Esophagus muscularis mucosa (tissue), 4 donors: ENCODE measurements at regions not wholly inside any gene's neighbourhood (a gene's known extent, or its start where the extent isn't known, plus 50 kb on each side); places are given as distances from the start of the nearest gene placed in this dataset.

ENCODE experiments used
- DNase-seq: peaks from one replicate; pipeline ENCODE4 v3.0.0-alpha.2; 2017; ENCODE audit errors: extremely low spot score
- H3K27ac ChIP-seq, 4 donors: fragments of 200-600 bp; sonication (generic); replicated peaks in 1 of 4; 1 replicate in 3 of 4; 2 replicates in 1 of 4; pipeline ENCODE4 v1.5.1; 2016 to 2019; ENCODE audit warnings: mild to moderate bottlenecking in 1 of 4
- H3K27me3 ChIP-seq, 4 donors: fragments of 200-600 bp; sonication (generic); one replicate each; pipeline versions ENCODE4 v1.5.1 to v1.6.0; 2016 to 2019
- H3K36me3 ChIP-seq, 4 donors: fragments of 200-600 bp; sonication (generic); one replicate each; pipeline ENCODE4 v1.5.1; 2016 to 2019
- H3K4me1 ChIP-seq, 4 donors: fragments of 200-600 bp; sonication (generic); one replicate each; pipeline ENCODE4 v1.5.1; 2016 to 2019
- H3K4me3 ChIP-seq, 4 donors: fragments of 200-600 bp; sonication (generic); 1 replicate in 2 of 4; 2 replicates in 2 of 4; pipeline ENCODE4 v1.5.1; 2016 to 2019; ENCODE audit warnings: mild to moderate bottlenecking in 4 of 4, moderate library complexity in 1 of 4
- H3K9me3 ChIP-seq, 4 donors: fragments of 200-600 bp; sonication (generic); 1 replicate in 3 of 4; 2 replicates in 1 of 4; pipeline ENCODE4 v1.5.1; 2016 to 2019
- EP300 ChIP-seq: sonication (generic); formaldehyde crosslinking; IDR thresholded peaks from one replicate; pipeline ENCODE4 v1.6.1; 2017; ENCODE audit warnings: antibody characterized with exemption
- POLR2A ChIP-seq: fragments of 450-650 bp; IDR thresholded peaks from one replicate; pipeline ENCODE4 v1.6.1; 2017; ENCODE audit warnings: antibody characterized with exemption, moderate library complexity, mild to moderate bottlenecking, low read depth
- POLR2AphosphoS5 ChIP-seq, 2 donors: sonication (generic); formaldehyde crosslinking; IDR thresholded peaks; one replicate each; pipeline ENCODE4 v1.6.1; 2017; ENCODE audit warnings: antibody characterized with exemption in 2 of 2
- WGBS: methylation state at CpG from one replicate; pipeline ENCODE4 v1.1.5; 2018; 5-methylcytosine and 5-hydroxymethylcytosine counted together
- intact Hi-C: fragments of 100-400 bp; cut with DNase I; formaldehyde crosslinking; loops from one replicate; pipeline ENCODE4 v1.15.1; 2023
- TF ChIP-seq, protein P1 (sequence below), 3 experiments: fragments of 200-600 bp in 2 of 3; fragments of 450-650 bp in 1 of 3; sonication (generic) in 2 of 3; IDR thresholded peaks; one replicate each; pipeline ENCODE4 v1.5.1; 2017 to 2019; ENCODE audit warnings: antibody characterized with exemption in 3 of 3, mild to moderate bottlenecking in 2 of 3, moderate library complexity in 1 of 3

DNA sequence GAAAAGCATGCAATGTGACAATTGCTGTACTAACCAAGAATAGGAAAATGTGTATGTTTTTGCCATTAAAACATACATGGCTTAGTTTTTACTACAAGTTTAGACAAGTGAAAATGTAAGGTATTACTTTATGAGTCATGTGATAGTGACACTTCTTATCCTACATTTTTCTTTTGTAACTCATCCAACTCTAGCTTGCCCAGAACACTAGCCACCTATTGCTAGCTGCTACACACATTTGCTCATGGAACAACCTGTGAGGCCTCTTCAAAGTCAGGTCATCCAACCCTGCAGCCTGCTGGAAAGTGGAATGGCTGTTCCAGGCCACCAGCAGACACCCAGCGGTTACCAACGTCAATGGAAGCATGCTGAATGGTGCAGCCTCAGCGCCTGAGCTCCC, 1043.9 kb downstream of the TMEM182 start:
- intact Hi-C loops, result no loop called here
- 88% methylated on average over 3 of the region's 3 CpGs for WGBS
- no peak for DNase-seq
- no peaks in the 10 kb centered on the region for H3K36me3 ChIP-seq
- H3K4me1 ChIP-seq, result no peaks in the 10 kb centered on the region
- TF ChIP-seq, protein P1, sequence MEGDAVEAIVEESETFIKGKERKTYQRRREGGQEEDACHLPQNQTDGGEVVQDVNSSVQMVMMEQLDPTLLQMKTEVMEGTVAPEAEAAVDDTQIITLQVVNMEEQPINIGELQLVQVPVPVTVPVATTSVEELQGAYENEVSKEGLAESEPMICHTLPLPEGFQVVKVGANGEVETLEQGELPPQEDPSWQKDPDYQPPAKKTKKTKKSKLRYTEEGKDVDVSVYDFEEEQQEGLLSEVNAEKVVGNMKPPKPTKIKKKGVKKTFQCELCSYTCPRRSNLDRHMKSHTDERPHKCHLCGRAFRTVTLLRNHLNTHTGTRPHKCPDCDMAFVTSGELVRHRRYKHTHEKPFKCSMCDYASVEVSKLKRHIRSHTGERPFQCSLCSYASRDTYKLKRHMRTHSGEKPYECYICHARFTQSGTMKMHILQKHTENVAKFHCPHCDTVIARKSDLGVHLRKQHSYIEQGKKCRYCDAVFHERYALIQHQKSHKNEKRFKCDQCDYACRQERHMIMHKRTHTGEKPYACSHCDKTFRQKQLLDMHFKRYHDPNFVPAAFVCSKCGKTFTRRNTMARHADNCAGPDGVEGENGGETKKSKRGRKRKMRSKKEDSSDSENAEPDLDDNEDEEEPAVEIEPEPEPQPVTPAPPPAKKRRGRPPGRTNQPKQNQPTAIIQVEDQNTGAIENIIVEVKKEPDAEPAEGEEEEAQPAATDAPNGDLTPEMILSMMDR (IDR thresholded peaks at IDR 0.05), result no peak
- TF ChIP-seq POLR2A (no peak), EP300 (no peak), POLR2AphosphoS5 (IDR thresholded peaks at IDR 0.05) (no peak)
- H3K4me3 ChIP-seq, result no peak overlapping the region
- H3K27ac ChIP-seq, result no peak overlapping the region
- no peaks in the 10 kb centered on the region for H3K9me3 ChIP-seq
- no peaks in the 10 kb centered on the region for H3K27me3 ChIP-seq

DNA sequence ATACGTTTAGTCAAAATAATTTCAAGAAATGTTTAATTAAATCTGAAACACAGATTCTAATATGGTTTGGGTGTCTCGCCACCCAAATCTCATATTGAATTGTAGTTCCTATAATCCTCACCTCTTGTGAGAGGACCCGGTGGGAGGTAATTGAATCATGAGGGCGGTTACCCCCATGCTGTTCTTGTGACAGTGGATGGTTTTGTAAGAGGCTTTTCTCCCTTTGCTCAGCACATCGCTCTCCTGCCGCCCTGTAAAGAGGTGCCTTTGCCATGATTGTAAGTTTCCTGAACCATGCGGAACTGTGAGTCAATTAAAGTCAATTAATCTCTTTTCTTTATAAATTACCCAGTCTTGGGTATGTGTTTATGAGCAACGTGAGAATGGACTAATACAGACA, 1045.1 kb upstream of the POU3F3 start:
- Histone ChIP-seq H3K9me3 (no peaks in the 10 kb centered on the region), H3K36me3 (no peaks in the 10 kb centered on the region), H3K27ac (no peak overlapping the region), H3K27me3 (no peaks in the 10 kb centered on the region), H3K4me1 (no peaks in the 10 kb centered on the region), H3K4me3 (no peak overlapping the region)
- 56% methylated on average over 8 of the region's 8 CpGs for WGBS
- TF ChIP-seq EP300 (no peak), POLR2A (no peak), POLR2AphosphoS5 (IDR thresholded peaks at IDR 0.05) (no peak)
- TF ChIP-seq, protein P1 (IDR thresholded peaks at IDR 0.05), result no peak
- intact Hi-C loops, result no loop called here
- DNase-seq, result no peak

DNA sequence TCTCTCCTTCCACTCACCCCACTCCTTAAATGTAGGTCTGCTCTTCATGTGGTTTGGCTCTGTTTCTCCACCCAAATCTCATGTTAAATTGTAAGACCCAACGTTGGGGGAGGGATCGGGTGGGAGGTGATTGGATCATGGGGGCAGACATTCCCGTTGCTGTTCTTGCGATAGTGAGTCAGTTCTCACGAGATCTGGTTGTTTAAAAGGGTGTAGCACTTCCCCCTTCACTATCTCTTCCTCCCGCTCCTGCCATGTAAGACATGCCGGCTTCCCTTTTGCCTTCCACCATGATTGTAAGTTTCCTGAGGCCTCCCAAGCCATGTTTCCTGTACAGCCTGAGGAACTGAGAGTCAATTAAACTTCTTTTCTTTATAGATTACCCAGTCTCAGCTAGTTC, 1044.5 kb upstream of the POU3F3 start:
- intact Hi-C loops, result no loop called here
- Histone ChIP-seq H3K4me3 (no peak overlapping the region), H3K36me3 (no peaks in the 10 kb centered on the region), H3K4me1 (no peaks in the 10 kb centered on the region), H3K27me3 (no peaks in the 10 kb centered on the region), H3K27ac (no peak overlapping the region), H3K9me3 (no peaks in the 10 kb centered on the region)
- no peak for DNase-seq
- WGBS, result 66% methylated on average over 7 of the region's 7 CpGs
- TF ChIP-seq, protein P1 (IDR thresholded peaks at IDR 0.05), result no peak
- TF ChIP-seq POLR2AphosphoS5 (IDR thresholded peaks at IDR 0.05), result no peak
- no peak for TF ChIP-seq EP300
- no peak for TF ChIP-seq POLR2A

DNA sequence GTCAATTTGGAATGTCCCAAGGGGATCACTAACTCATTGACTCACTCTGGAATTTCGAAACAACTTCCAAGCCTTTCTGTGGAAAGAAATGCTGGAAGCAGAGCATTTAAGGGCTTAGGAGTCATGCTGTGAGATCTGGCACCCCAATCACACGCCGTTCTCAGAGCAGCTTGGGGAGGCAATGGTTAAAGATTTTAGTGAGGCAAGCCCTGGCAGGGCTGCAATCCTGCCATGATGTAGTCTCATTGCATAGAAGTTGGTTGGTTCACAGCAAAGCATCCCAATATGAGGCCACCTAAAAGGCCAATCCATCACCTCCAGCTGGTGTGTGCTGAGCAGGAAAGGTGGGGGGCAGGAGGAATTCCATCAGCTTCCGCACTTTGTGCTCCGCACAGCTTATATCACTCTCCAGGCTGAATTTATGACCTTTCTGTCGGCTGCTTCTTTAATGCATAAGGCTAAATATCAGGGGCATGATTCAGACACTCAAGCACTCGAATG, 1043.9 kb upstream of the POU3F3 start:
- Histone ChIP-seq H3K36me3 (no peaks in the 10 kb centered on the region), H3K4me3 (no peak overlapping the region), H3K4me1 (no peaks in the 10 kb centered on the region), H3K27me3 (no peaks in the 10 kb centered on the region), H3K27ac (no peak overlapping the region), H3K9me3 (no peaks in the 10 kb centered on the region)
- no peak for DNase-seq
- TF ChIP-seq EP300, result no peak
- no peak for TF ChIP-seq POLR2A
- TF ChIP-seq, protein P1 (IDR thresholded peaks at IDR 0.05), result no peak
- no peak for TF ChIP-seq POLR2AphosphoS5 (IDR thresholded peaks at IDR 0.05)
- intact Hi-C loops, result no loop called here
- 51% methylated on average over 6 of the region's 7 CpGs for WGBS

DNA sequence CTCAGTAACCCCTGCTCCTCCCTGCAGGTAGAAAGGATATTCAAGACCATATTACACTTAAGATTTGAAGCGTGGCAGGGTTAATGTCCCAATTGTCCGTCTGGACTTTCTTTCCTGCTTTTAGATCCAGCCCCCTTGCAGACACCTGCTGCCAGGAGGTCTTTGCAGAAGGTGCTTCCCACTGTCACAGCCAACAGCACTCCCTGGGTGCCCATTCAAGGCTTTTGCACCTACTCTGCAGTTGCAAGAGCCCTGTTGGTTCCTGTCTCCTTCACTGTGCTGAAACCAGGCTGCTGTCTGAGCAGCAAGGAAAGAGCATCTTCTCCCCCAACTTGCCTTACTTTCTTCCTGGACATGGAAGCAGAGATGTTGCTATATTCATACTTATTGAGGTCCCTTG, 1043.0 kb upstream of the POU3F3 start:
- H3K9me3 ChIP-seq, result no peaks in the 10 kb centered on the region
- H3K4me3 ChIP-seq, result no peak overlapping the region
- no peaks in the 10 kb centered on the region for H3K4me1 ChIP-seq
- WGBS, result 55% methylated on average over 2 of the region's 2 CpGs
- intact Hi-C loops, result no loop called here
- H3K27me3 ChIP-seq, result no peaks in the 10 kb centered on the region
- H3K27ac ChIP-seq, result no peak overlapping the region
- DNase-seq, result no peak
- no peaks in the 10 kb centered on the region for H3K36me3 ChIP-seq
- TF ChIP-seq, protein P1 (IDR thresholded peaks at IDR 0.05), result no peak
- TF ChIP-seq EP300 (no peak), POLR2AphosphoS5 (IDR thresholded peaks at IDR 0.05) (no peak), POLR2A (no peak)
